Ascending aorta (tissue), 2 donors: ENCODE measurements at regions not wholly inside any gene's neighbourhood (a gene's known extent, or its start where the extent isn't known, plus 50 kb on each side); places are given as distances from the start of the nearest gene placed in this dataset.

Experiments used
- DNase-seq, 2 donors: peaks; one replicate each; pipeline ENCODE4 v3.0.0-alpha.2; 2019; ENCODE audit warnings: low spot score in 2 of 2
- H3K27ac ChIP-seq, 2 donors: fragments of 200-600 bp; sonication (generic); one replicate each; pipeline ENCODE4 v1.5.1; 2016 to 2017; ENCODE audit warnings: mild to moderate bottlenecking in 1 of 2
- H3K27me3 ChIP-seq: fragments of 200-600 bp; sonication (generic); one replicate; pipeline ENCODE4 v1.5.1; 2017
- H3K36me3 ChIP-seq, 2 donors: fragments of 200-600 bp; sonication (generic); one replicate each; pipeline ENCODE4 v1.5.1; 2016
- H3K4me1 ChIP-seq, 2 donors: fragments of 200-600 bp; sonication (generic); one replicate each; pipeline ENCODE4 v1.5.1; 2016 to 2017; ENCODE audit warnings: mild to moderate bottlenecking in 1 of 2
- H3K4me3 ChIP-seq, 2 donors: fragments of 200-600 bp; sonication (generic); one replicate each; pipeline ENCODE4 v1.5.1; 2016 to 2017; ENCODE audit warnings: mild to moderate bottlenecking in 1 of 2
- H3K9me3 ChIP-seq, 2 donors: fragments of 200-600 bp; sonication (generic); one replicate each; pipeline ENCODE4 v1.5.1; 2016
- intact Hi-C: fragments of 100-400 bp; cut with DNase I; formaldehyde crosslinking; loops from one replicate; pipeline ENCODE4 v1.15.1; 2023
- TF ChIP-seq, protein P1 (sequence below), 3 experiments: fragments of 200-600 bp in 2 of 3; fragments of 450-650 bp in 1 of 3; sonication (generic) in 2 of 3; IDR thresholded peaks; one replicate each; pipeline ENCODE4 v1.5.1; 2016 to 2019; ENCODE audit warnings: antibody characterized with exemption in 3 of 3, mild to moderate bottlenecking in 1 of 3, moderate library complexity in 1 of 3

DNA sequence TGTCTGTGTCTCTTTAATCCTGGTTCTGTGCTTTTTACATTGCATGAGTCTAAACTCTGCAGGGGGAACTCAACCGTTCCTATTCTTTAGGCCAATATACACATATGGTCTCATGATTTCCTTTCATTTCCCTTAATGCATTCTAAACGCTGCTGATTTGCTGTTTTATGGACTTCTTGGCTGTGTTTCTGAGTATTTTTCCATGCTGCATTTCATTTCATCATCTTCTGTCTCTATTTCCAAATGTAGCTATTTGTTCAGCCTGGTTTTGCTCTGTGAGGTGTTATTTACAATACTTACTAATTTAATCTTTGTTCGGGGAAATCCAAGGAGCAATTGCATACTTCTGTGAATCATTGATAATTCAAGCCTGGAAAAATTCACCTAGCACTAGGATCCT, 897.2 kb downstream of the TSN start:
- intact Hi-C loops, result no loop called here
- no peaks in the 10 kb centered on the region for H3K4me1 ChIP-seq
- H3K36me3 ChIP-seq, result no peaks in the 10 kb centered on the region
- no peaks in the 10 kb centered on the region for H3K27me3 ChIP-seq
- no peaks in the 10 kb centered on the region for H3K9me3 ChIP-seq
- no peak for DNase-seq
- H3K4me3 ChIP-seq, result no peak overlapping the region
- H3K27ac ChIP-seq, result no peak overlapping the region
- TF ChIP-seq, protein P1, sequence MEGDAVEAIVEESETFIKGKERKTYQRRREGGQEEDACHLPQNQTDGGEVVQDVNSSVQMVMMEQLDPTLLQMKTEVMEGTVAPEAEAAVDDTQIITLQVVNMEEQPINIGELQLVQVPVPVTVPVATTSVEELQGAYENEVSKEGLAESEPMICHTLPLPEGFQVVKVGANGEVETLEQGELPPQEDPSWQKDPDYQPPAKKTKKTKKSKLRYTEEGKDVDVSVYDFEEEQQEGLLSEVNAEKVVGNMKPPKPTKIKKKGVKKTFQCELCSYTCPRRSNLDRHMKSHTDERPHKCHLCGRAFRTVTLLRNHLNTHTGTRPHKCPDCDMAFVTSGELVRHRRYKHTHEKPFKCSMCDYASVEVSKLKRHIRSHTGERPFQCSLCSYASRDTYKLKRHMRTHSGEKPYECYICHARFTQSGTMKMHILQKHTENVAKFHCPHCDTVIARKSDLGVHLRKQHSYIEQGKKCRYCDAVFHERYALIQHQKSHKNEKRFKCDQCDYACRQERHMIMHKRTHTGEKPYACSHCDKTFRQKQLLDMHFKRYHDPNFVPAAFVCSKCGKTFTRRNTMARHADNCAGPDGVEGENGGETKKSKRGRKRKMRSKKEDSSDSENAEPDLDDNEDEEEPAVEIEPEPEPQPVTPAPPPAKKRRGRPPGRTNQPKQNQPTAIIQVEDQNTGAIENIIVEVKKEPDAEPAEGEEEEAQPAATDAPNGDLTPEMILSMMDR (IDR thresholded peaks at IDR 0.05), result no peak

DNA sequence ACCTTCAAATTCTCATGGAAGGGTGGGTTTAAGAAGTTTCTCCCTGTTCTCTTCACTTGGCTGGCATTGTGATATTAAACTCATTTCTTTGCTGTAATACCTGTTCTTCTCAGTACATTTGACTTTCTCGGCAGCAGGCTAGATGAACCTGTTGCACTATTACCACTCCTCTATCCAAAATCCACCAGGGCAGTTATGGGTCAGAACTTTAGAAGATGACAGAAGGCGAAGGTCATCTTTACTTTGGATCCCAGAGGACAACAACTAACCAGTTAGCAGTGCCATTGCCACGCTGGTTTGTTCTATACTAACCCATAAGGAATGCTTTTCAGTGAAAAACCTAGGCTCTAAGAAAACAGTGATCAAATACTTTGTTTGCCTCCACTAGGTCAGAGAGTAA, 901.0 kb downstream of the TSN start:
- DNase-seq, result no peak
- no peak overlapping the region for H3K27ac ChIP-seq
- H3K4me3 ChIP-seq, result no peak overlapping the region
- H3K4me1 ChIP-seq, result no peaks in the 10 kb centered on the region
- H3K36me3 ChIP-seq, result no peaks in the 10 kb centered on the region
- intact Hi-C loops, result no loop called here
- H3K9me3 ChIP-seq, result no peaks in the 10 kb centered on the region
- TF ChIP-seq, protein P1 (IDR thresholded peaks at IDR 0.05), result no peak
- H3K27me3 ChIP-seq, result no peaks in the 10 kb centered on the region

DNA sequence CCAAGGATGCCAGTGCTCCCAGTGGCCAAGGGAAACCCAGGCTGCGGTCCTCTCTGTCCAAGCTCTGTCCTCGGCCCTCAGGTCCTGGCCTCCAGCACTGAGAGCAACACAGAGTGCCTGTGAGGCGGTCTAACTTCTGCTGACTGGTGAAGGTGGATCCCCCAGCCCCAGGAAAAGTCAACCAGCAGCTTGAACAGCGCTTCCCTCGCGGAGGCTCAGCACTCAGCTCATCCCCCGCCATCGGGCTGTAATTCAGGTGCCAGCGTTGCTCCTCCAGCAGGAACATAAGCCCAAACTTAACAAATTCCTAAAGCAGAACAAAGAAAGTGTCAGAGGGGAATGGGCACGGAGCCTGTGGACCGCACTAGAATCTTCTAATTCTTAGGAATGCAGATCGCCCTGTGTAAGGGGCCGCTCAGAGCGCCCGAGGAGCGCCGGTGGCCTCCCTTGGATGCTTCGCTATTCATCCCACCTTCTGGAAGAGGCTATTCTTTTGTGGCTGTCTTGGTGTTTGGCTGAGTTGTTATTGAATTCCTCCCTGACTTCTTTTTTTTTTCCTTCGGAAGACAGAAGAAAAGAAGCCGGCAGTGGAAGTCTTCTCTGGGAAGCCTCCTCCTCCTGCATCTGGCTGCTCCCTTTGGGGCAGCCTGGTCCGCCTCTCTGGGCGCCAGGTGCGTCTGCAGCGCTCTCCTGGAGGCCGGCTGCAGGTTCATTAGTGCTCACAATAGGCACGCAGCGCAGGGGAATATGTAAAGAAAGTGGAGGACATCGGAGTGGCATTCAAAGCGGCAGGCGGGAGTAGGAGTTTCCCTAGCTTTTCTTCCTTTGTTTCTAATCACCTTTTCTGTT, 905.6 kb downstream of the TSN start:
- Histone ChIP-seq H3K9me3 (no peaks in the 10 kb centered on the region), H3K27me3 (no peaks in the 10 kb centered on the region), H3K27ac (no peak overlapping the region), H3K4me1 (no peaks in the 10 kb centered on the region), H3K36me3 (no peaks in the 10 kb centered on the region), H3K4me3 (no peak overlapping the region)
- TF ChIP-seq, protein P1 (IDR thresholded peaks at IDR 0.05), result no peak
- intact Hi-C loops, result no loop called here
- DNase-seq, result no peak

DNA sequence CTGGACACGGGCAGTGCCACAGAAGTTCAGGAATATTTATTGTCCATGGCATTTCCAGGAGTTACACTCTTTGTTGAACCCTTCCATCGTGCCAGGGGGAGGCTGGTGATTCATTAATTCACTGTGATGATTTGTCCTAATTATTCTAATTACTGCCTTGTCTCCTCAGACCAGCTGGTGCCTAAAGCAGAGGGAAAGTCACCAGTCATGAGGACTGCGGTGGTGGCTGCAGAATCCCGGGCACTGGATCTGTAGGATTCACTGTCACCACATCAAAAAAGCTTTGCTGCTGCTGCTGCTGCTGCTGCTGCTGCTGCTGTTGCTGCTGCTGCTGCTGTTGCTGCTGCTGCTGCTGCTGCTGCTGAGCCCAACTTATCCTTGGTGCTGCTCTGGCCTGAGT, 908.2 kb downstream of the TSN start:
- no peak for DNase-seq
- Histone ChIP-seq H3K4me3 (no peak overlapping the region), H3K4me1 (no peaks in the 10 kb centered on the region), H3K9me3 (no peaks in the 10 kb centered on the region), H3K36me3 (no peaks in the 10 kb centered on the region), H3K27ac (no peak overlapping the region), H3K27me3 (no peaks in the 10 kb centered on the region)
- intact Hi-C loops, result no loop called here
- TF ChIP-seq, protein P1 (IDR thresholded peaks at IDR 0.05), result no peak

DNA sequence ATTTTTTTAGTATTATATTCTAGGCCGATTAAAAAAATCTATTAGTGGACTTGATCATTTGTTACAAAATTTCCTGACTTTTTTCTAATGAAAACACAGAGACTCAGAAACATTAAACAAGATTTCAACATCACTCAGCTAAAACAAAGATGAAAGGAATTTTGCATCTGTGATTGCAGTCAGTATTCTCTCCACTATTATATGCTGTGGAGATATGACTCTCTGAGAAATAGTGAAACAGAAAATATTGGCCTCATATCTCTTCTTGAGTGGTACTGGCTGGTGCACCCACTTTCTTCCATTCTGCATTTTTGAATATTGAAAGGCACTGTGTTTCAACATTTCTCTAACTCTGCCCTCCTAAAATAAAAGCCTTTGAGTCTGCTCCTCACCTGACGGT, 914.2 kb downstream of the TSN start:
- no peak overlapping the region for H3K27ac ChIP-seq
- no peaks in the 10 kb centered on the region for H3K36me3 ChIP-seq
- no peaks in the 10 kb centered on the region for H3K4me1 ChIP-seq
- no peaks in the 10 kb centered on the region for H3K27me3 ChIP-seq
- TF ChIP-seq, protein P1 (IDR thresholded peaks at IDR 0.05), result no peak
- H3K9me3 ChIP-seq, result no peaks in the 10 kb centered on the region
- intact Hi-C loops, result no loop called here
- no peak overlapping the region for H3K4me3 ChIP-seq
- no peak for DNase-seq
